Activated naive CD4-positive, alpha-beta T cell treated with anti-CD3 and anti-CD28 coated beads for 36 hours (primary cell): ENCODE measurements at regions not wholly inside any gene's neighbourhood (a gene's known extent, or its start where the extent isn't known, plus 50 kb on each side); places are given as distances from the start of the nearest gene placed in this dataset.

Experiments used
- CTCF ChIA-PET: fragments of 350-600 bp; sonication (Branson Sonifier 250); formaldehyde crosslinking; loops from one replicate; lab custom pipeline; 2021; ENCODE audit warnings: antibody characterized with exemption; lab: Charles Lee
- DNase-seq: peaks from one replicate; pipeline ENCODE4 v3.0.0-alpha.2; 2020
- H3K27ac Mint-ChIP-seq: one replicate; pipeline ENCODE4 v1.8.0; 2021; ENCODE audit warnings: mild to moderate bottlenecking, mixed read lengths
- H3K27me3 Mint-ChIP-seq: one replicate; pipeline ENCODE4 v1.8.0; 2021; ENCODE audit warnings: low read depth, mixed read lengths
- H3K36me3 Mint-ChIP-seq: one replicate; pipeline ENCODE4 v1.8.0; 2021; ENCODE audit warnings: low read depth, mixed read lengths
- H3K4me1 Mint-ChIP-seq: one replicate; pipeline ENCODE4 v1.8.0; 2021; ENCODE audit warnings: low read depth, mixed read lengths
- H3K4me3 Mint-ChIP-seq: one replicate; pipeline ENCODE4 v1.8.0; 2021; ENCODE audit warnings: mild to moderate bottlenecking, moderate library complexity, mixed read lengths
- H3K9me3 Mint-ChIP-seq: one replicate; pipeline ENCODE4 v1.8.0; 2021; ENCODE audit warnings: mixed read lengths
- intact Hi-C: fragments of 100-400 bp; cut with micrococcal nuclease; formaldehyde crosslinking; loops from one replicate; pipeline ENCODE4 v1.15.1; 2023

- no peak overlapping the region for H3K27ac Mint-ChIP-seq
- CTCF ChIA-PET = interaction anchor here (0.7 kb wide), 1 partner anchor 64 kb away, joined by 3 read pairs; no protein-coding TSS in a partner anchor
These were observed 97.7 kb upstream of the SLC4A7 start for GRCh38 chr3:27581852-27582251.

GRCh38 chr3:27578032-27578431, 93.8 kb upstream of the SLC4A7 start:
- CTCF ChIA-PET = no interaction called here
- Mint-ChIP-seq H3K4me1 (no peaks in the 10 kb centered on the region), H3K4me3 (no peak overlapping the region), H3K27ac (no peak overlapping the region), H3K36me3 (no peaks in the 10 kb centered on the region), H3K27me3 (no peaks in the 10 kb centered on the region), H3K9me3 (no peaks in the 10 kb centered on the region)
- no peak for DNase-seq
- intact Hi-C loops = no loop called here

More at GRCh38 chr3:27581852-27582251, 97.7 kb upstream of the SLC4A7 start:
- Mint-ChIP-seq H3K27me3 (no peaks in the 10 kb centered on the region), H3K36me3 (no peaks in the 10 kb centered on the region), H3K4me3 (no peak overlapping the region), H3K9me3 (no peaks in the 10 kb centered on the region), H3K4me1 (no peaks in the 10 kb centered on the region)
- intact Hi-C loops = no loop called here
- no peak for DNase-seq

GRCh38 chr3:27577504-27577903, 93.3 kb upstream of the SLC4A7 start:
- H3K36me3 Mint-ChIP-seq = no peaks in the 10 kb centered on the region
- no peak overlapping the region for H3K27ac Mint-ChIP-seq
- CTCF ChIA-PET = no interaction called here
- no peak overlapping the region for H3K4me3 Mint-ChIP-seq
- H3K9me3 Mint-ChIP-seq = no peaks in the 10 kb centered on the region
- H3K27me3 Mint-ChIP-seq = no peaks in the 10 kb centered on the region
- DNase-seq = no peak
- intact Hi-C loops = no loop called here
- no peaks in the 10 kb centered on the region for H3K4me1 Mint-ChIP-seq

DNA sequence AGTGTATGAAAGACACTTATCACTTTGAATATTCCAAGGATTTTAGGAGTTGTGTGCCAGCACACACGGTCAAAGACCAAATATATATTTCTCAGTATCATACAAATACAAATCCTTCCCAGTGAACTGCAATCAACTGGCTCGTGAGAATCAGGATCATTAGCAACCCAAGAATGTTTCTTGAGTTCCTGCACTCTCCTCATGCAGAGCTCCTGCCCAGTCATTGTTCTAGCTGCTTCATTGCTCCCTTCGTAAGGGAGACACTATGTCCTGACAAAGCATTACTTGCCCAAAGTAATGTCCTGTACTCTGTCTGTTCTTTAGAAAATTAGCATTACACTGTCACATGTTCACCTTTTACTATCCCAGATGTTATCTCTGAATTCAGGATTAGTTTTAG, 92.0 kb upstream of the SLC4A7 start:
- Mint-ChIP-seq H3K4me1 (no peaks in the 10 kb centered on the region), H3K27ac (no peak overlapping the region), H3K36me3 (no peaks in the 10 kb centered on the region), H3K27me3 (no peaks in the 10 kb centered on the region), H3K4me3 (no peak overlapping the region), H3K9me3 (no peaks in the 10 kb centered on the region)
- no peak for DNase-seq
- intact Hi-C loops = no loop called here
- CTCF ChIA-PET = no interaction called here

DNA sequence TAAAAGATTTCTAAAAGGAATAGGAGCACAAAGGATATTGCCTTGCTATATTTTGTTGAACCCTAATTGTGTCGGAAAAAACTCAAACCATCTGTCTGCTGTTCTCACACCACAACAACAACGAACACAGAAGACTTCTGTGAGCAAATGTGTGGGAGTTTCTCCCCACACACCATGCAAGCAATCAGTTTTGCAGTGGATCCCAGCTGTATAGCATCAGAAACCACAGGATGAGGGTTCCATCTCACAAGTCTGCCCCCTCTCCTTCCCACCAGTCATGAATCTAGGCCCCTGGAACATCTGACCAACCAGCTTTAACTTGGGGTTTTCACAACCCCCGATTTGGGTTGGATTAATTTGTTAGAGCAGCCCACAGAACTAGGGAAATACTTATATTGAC, 91.3 kb upstream of the SLC4A7 start:
- CTCF ChIA-PET = interaction anchor here (1.1 kb wide), 1 partner anchor 218 kb away, joined by 3 read pairs; no protein-coding TSS in a partner anchor
- H3K27ac Mint-ChIP-seq = no peak overlapping the region
- no peak for DNase-seq
- no peaks in the 10 kb centered on the region for H3K27me3 Mint-ChIP-seq
- no peak overlapping the region for H3K4me3 Mint-ChIP-seq
- no peaks in the 10 kb centered on the region for H3K36me3 Mint-ChIP-seq
- intact Hi-C loops = no loop called here
- H3K9me3 Mint-ChIP-seq = no peaks in the 10 kb centered on the region
- no peaks in the 10 kb centered on the region for H3K4me1 Mint-ChIP-seq

DNA sequence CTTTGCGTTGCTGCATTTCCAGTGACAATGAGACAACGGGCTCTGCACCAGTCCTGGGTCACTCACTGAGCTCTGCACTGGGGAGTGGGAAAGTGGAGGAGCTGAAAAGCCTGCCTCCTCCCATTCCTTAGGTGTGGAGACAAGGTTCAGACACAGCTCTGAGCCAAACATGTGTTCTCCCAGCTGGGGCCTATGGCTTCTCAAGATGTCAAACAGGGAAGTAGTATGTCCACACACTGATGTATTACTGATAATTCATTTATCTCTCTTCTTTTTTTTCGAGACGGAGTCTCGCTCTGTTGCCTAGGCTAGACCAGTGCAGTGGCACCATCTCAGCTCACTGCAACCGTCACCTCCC, 90.2 kb upstream of the SLC4A7 start:
- CTCF ChIA-PET = interaction anchor here (1.1 kb wide), 1 partner anchor 217 kb away, joined by 3 read pairs; no protein-coding TSS in a partner anchor
- DNase-seq = no peak
- Mint-ChIP-seq H3K4me1 (no peaks in the 10 kb centered on the region), H3K4me3 (no peak overlapping the region), H3K36me3 (no peaks in the 10 kb centered on the region), H3K27me3 (no peaks in the 10 kb centered on the region), H3K27ac (no peak overlapping the region), H3K9me3 (no peaks in the 10 kb centered on the region)
- intact Hi-C loops = no loop called here

- Mint-ChIP-seq H3K36me3 (no peaks in the 10 kb centered on the region), H3K27me3 (no peaks in the 10 kb centered on the region), H3K9me3 (no peaks in the 10 kb centered on the region), H3K27ac (no peak overlapping the region), H3K4me1 (no peaks in the 10 kb centered on the region), H3K4me3 (no peak overlapping the region)
- CTCF ChIA-PET = no interaction called here
- DNase-seq = no peak
- intact Hi-C loops = no loop called here
These were observed 89.7 kb upstream of the SLC4A7 start for GRCh38 chr3:27573780-27574437.

DNA sequence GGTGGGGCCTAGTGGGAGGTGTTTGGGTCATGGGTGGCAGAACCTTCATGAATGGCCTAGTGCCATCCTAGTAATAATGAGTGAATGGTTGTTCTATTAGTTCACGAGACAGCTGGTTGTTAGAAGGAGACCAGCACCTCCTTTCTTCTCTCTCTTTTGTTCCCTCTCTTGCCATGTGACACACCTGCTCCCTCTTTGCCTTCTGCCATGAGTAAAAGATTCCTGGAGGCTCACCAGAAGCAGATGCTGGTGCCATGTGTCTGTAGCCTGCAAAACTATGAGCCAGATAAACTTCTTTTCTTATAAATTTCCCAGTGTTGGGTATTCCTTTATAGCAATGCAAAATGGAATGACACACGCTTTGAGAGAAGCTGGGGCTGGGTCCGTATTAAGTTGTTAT, 89.0 kb upstream of the SLC4A7 start:
- intact Hi-C loops = no loop called here
- Mint-ChIP-seq H3K27ac (no peak overlapping the region), H3K27me3 (no peaks in the 10 kb centered on the region), H3K36me3 (no peaks in the 10 kb centered on the region), H3K9me3 (no peaks in the 10 kb centered on the region), H3K4me1 (no peaks in the 10 kb centered on the region), H3K4me3 (no peak overlapping the region)
- DNase-seq = no peak
- CTCF ChIA-PET = no interaction called here

DNA sequence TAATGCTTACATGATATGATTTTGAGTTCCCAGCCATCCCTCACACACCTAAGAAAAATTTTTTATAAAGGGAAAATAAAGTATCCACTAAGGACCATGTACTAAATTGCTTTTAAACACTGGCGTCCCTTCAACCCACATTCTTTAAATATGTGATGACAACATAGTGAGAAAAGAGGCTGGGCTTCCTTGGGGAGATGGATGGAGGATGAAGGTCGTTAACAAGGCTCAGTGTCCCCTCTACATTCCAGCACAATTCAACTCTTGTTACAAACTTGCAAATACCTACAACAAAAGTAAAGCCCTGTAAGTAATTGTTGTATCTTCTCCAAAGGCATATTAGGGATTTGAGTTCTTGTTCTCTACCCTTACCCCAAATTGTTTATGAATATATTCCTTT, 87.2 kb upstream of the SLC4A7 start:
- H3K4me1 Mint-ChIP-seq = no peaks in the 10 kb centered on the region
- no peaks in the 10 kb centered on the region for H3K9me3 Mint-ChIP-seq
- intact Hi-C loops = no loop called here
- DNase-seq = no peak
- no peaks in the 10 kb centered on the region for H3K36me3 Mint-ChIP-seq
- CTCF ChIA-PET = no interaction called here
- H3K27me3 Mint-ChIP-seq = no peaks in the 10 kb centered on the region
- H3K4me3 Mint-ChIP-seq = no peak overlapping the region
- no peak overlapping the region for H3K27ac Mint-ChIP-seq

- intact Hi-C loops = no loop called here
- DNase-seq = no peak
- no peaks in the 10 kb centered on the region for H3K4me1 Mint-ChIP-seq
- no peaks in the 10 kb centered on the region for H3K9me3 Mint-ChIP-seq
- H3K36me3 Mint-ChIP-seq = no peaks in the 10 kb centered on the region
- H3K4me3 Mint-ChIP-seq = no peak overlapping the region
- CTCF ChIA-PET = no interaction called here
- no peak overlapping the region for H3K27ac Mint-ChIP-seq
- H3K27me3 Mint-ChIP-seq = no peaks in the 10 kb centered on the region
These were observed 86.4 kb upstream of the SLC4A7 start for GRCh38 chr3:27570421-27571106.

GRCh38 chr3:27568393-27568792, 84.2 kb upstream of the SLC4A7 start:
- Mint-ChIP-seq H3K27ac (no peak overlapping the region), H3K27me3 (no peaks in the 10 kb centered on the region), H3K9me3 (no peaks in the 10 kb centered on the region), H3K36me3 (no peaks in the 10 kb centered on the region), H3K4me1 (no peaks in the 10 kb centered on the region), H3K4me3 (no peak overlapping the region)
- intact Hi-C loops = no loop called here
- no peak for DNase-seq
- CTCF ChIA-PET = interaction anchor here (0.6 to 0.7 kb wide), 2 partner anchors 48 to 112 kb away, joined by 6 to 8 read pairs; no protein-coding TSS in a partner anchor

GRCh38 chr3:27567251-27567650, 83.1 kb upstream of the SLC4A7 start:
- H3K4me3 Mint-ChIP-seq = no peak overlapping the region
- H3K9me3 Mint-ChIP-seq = no peaks in the 10 kb centered on the region
- H3K27me3 Mint-ChIP-seq = no peaks in the 10 kb centered on the region
- no peak overlapping the region for H3K27ac Mint-ChIP-seq
- no peaks in the 10 kb centered on the region for H3K36me3 Mint-ChIP-seq
- intact Hi-C loops = no loop called here
- CTCF ChIA-PET = no interaction called here
- H3K4me1 Mint-ChIP-seq = no peaks in the 10 kb centered on the region
- no peak for DNase-seq

GRCh38 chr3:27565201-27565852, 81.1 kb upstream of the SLC4A7 start:
- H3K4me3 Mint-ChIP-seq = no peak overlapping the region
- CTCF ChIA-PET = no interaction called here

More at GRCh38 chr3:27565201-27565852, 81.1 kb upstream of the SLC4A7 start:
- Mint-ChIP-seq H3K27ac (no peak overlapping the region), H3K36me3 (no peaks in the 10 kb centered on the region), H3K4me1 (no peaks in the 10 kb centered on the region), H3K9me3 (no peaks in the 10 kb centered on the region), H3K27me3 (no peaks in the 10 kb centered on the region)
- no peak for DNase-seq
- intact Hi-C loops = no loop called here
